ENCODE measurements at regions not wholly inside any gene's neighbourhood (a gene's known extent, or its start where the extent isn't known, plus 50 kb on each side); places are given as distances from the start of the nearest gene placed in this dataset.
"Not testable (repeated sequence)": the region's sequence is repeated elsewhere in the genome, so short reads cannot be mapped to it uniquely, and the experiment has no call there.

- H3K4me3 ChIP-seq; H3K27ac ChIP-seq; H3K4me1 ChIP-seq (replicated peaks in 1 of 2); in situ Hi-C loops (cut with MboI; ENCODE audit: low pct_unique_long_range_greater_than_20kb in 2 of 9, low sequenced_read_pairs in 9 of 9, unreplicated experiment in 9 of 9); ATAC-seq (replicated peaks in 6 of 8): not testable (repeated sequence)
- 0 to 17% methylated on average over 1 of the region's 1 CpG; no CpG with 5 or more reads in 8 of the 10 experiments for WGBS, 10 experiments
These were observed 652.8 kb downstream of the GOLGA6L6 start for GRCh38 chr15:19888811-19889210.

- 63% methylated on average over 1 of the region's 4 CpGs; no CpG with 5 or more reads in 9 of the 10 experiments for WGBS, 10 experiments
- H3K4me1 ChIP-seq (replicated peaks in 1 of 2); in situ Hi-C loops (cut with MboI; ENCODE audit: low pct_unique_long_range_greater_than_20kb in 2 of 9, low sequenced_read_pairs in 9 of 9, unreplicated experiment in 9 of 9); H3K27ac ChIP-seq; ATAC-seq (replicated peaks in 6 of 8); H3K4me3 ChIP-seq: not testable (repeated sequence)
These were observed 697.5 kb downstream of the GOLGA6L6 start for GRCh38 chr15:19844061-19844460.
